NB4 (cell line): ENCODE measurements at regions not wholly inside any gene's neighbourhood (a gene's known extent, or its start where the extent isn't known, plus 50 kb on each side); places are given as distances from the start of the nearest gene placed in this dataset.

ENCODE experiments used
- DNase-seq: peaks from one replicate; pipeline ENCODE4 v3.0.0; 2010; ENCODE audit warnings: low read depth
- H3K4me3 ChIP-seq: one replicate; pipeline ENCODE4 v1.5.1; 2011; ENCODE audit warnings: mild to moderate bottlenecking, low read depth, low read length, moderate library complexity
- CTCF ChIP-seq: IDR thresholded peaks from one replicate; pipeline ENCODE4 v1.5.1; 2012; ENCODE audit warnings: low read depth, low read length
- MAX ChIP-seq: IDR thresholded peaks from 2 replicates; pipeline ENCODE4 v1.6.1; 2011; ENCODE audit warnings: low read depth, low read length
- MYC ChIP-seq: IDR thresholded peaks from 2 replicates; pipeline ENCODE4 v1.6.1; 2011; ENCODE audit warnings: low read depth, low read length
- POLR2A ChIP-seq: IDR thresholded peaks from 2 replicates; pipeline ENCODE4 v1.6.1; 2011; ENCODE audit warnings: mild to moderate bottlenecking; ENCODE audit not compliant: insufficient read length; ENCODE audit errors: extremely low read depth

- no peak overlapping the region for H3K4me3 ChIP-seq
- no peak for DNase-seq
- no peak for TF ChIP-seq MYC
- TF ChIP-seq CTCF: no peak
- no peak for TF ChIP-seq MAX
- no peak for TF ChIP-seq POLR2A
Observed at GRCh38 chr6:14359438-14359837, 241.9 kb downstream of the CD83 start.

- DNase-seq: no peak
- H3K4me3 ChIP-seq: no peak overlapping the region
- no peak for TF ChIP-seq POLR2A
- no peak for TF ChIP-seq CTCF
- TF ChIP-seq MYC: no peak
- no peak for TF ChIP-seq MAX
Observed at GRCh38 chr6:14360565-14360964, 243.0 kb downstream of the CD83 start.

- DNase-seq: no peak
- no peak for TF ChIP-seq CTCF
- no peak for TF ChIP-seq MYC
- no peak overlapping the region for H3K4me3 ChIP-seq
Observed at GRCh38 chr6:14361297-14361696, 243.7 kb downstream of the CD83 start.

GRCh38 chr6:14361956-14362587, 244.5 kb downstream of the CD83 start:
- TF ChIP-seq MAX: no peak
- no peak for TF ChIP-seq POLR2A
- no peak for TF ChIP-seq MYC
- no peak for TF ChIP-seq CTCF
- H3K4me3 ChIP-seq: no peak overlapping the region
- DNase-seq: no peak

- no peak overlapping the region for H3K4me3 ChIP-seq
- no peak for DNase-seq
- TF ChIP-seq MYC: no peak
Observed at GRCh38 chr6:14364370-14364769, 246.8 kb downstream of the CD83 start.

GRCh38 chr6:14365393-14365792, 247.8 kb downstream of the CD83 start:
- DNase-seq: no peak
- H3K4me3 ChIP-seq: no peak overlapping the region
- TF ChIP-seq MAX (no peak), CTCF (no peak), MYC (no peak), POLR2A (no peak)
